GM12878 (cell line): ENCODE measurements at regions not wholly inside any gene's neighbourhood (a gene's known extent, or its start where the extent isn't known, plus 50 kb on each side); places are given as distances from the start of the nearest gene placed in this dataset.

Source experiments
- ATAC-seq: fragments of 200-7000 bp; cut with Tn5 transposase; 3 replicates; pipeline ENCODE4 v1.9.1; 2020; ENCODE audit warnings: mild to moderate bottlenecking, moderate library complexity
- BruUV-seq: library from RNA; stranded (reverse); fragments of 400-500 nt; replicated peaks from 2 replicates; lab custom pipeline; 2021; lab: Mats Ljungman, UMichigan
- CTCF ChIA-PET: fragments of 300-600 bp; sonication (Branson Sonifier 250); formaldehyde crosslinking; extraction: SDS; loops from one replicate; lab custom pipeline; 2021; ENCODE audit warnings: inconsistent platforms; lab: Yijun Ruan, JAX
- POLR2A ChIA-PET: fragments of 350-600 bp; formaldehyde crosslinking; extraction: SDS; loops from one replicate; lab custom pipeline; 2021; ENCODE audit warnings: inconsistent platforms; lab: Charles Lee
- RAD21 ChIA-PET: fragments of 300-600 bp; sonication (Branson Sonifier 250); formaldehyde crosslinking; loops from one replicate; lab custom pipeline; 2023; ENCODE audit warnings: antibody characterized with exemption; ENCODE audit not compliant: unreplicated experiment; lab: Charles Lee
- SMC1A ChIA-PET: fragments of 300-600 bp; sonication (Branson Sonifier 250); formaldehyde crosslinking; loops from one replicate; lab custom pipeline; 2023; ENCODE audit not compliant: unreplicated experiment, uncharacterized antibody; lab: Charles Lee
- DNase-seq: peaks from one replicate; pipeline ENCODE4 v3.0.0-alpha.2; 2011; ENCODE audit warnings: low read depth, low spot score
- FAIRE-seq: peaks from 3 replicates; lab custom pipeline; 2011; peaks lifted over from hg19 to GRCh38; lab: Jason Lieb, UNC
- H2AFZ ChIP-seq: 2 replicates; pipeline ENCODE4 v1.6.0; 2011; ENCODE audit warnings: low read depth, low read length, control low read depth; ENCODE audit not compliant: control insufficient read depth
- H3K27ac ChIP-seq: 2 replicates; pipeline ENCODE4 v1.5.1; 2011; ENCODE audit warnings: control low read depth; ENCODE audit not compliant: control insufficient read depth, insufficient read depth
- H3K27me3 ChIP-seq, 2 experiments: replicated peaks in 1 of 2; 2 replicates each; pipeline versions ENCODE4 v1.6.0 to v1.6.1; 2011; ENCODE audit warnings: low read length in 1 of 2; ENCODE audit not compliant: control insufficient read depth in 2 of 2, insufficient read depth in 2 of 2
- H3K36me3 ChIP-seq, 2 experiments: 2 replicates each; pipeline ENCODE4 v1.5.1; 2011; ENCODE audit warnings: low read length in 1 of 2; ENCODE audit not compliant: control insufficient read depth in 2 of 2, insufficient read depth in 2 of 2
- H3K4me1 ChIP-seq: 2 replicates; pipeline ENCODE4 v1.6.1; 2011; ENCODE audit warnings: mild to moderate bottlenecking, low read length, moderate library complexity, mixed read lengths; ENCODE audit not compliant: control insufficient read depth, insufficient read depth
- H3K4me2 ChIP-seq: 2 replicates; pipeline ENCODE4 v1.6.0; 2011; ENCODE audit warnings: control low read depth; ENCODE audit not compliant: control insufficient read depth, insufficient read depth
- H3K4me3 ChIP-seq: fragments of 200-600 bp; sonication (generic); 2 replicates; pipeline ENCODE4 v1.5.1; 2016
- H3K79me2 ChIP-seq: 2 replicates; pipeline ENCODE4 v1.6.0; 2011; ENCODE audit warnings: low read length; ENCODE audit not compliant: control insufficient read depth, insufficient read depth
- H3K9ac ChIP-seq: 2 replicates; pipeline ENCODE4 v1.8.0; 2011; ENCODE audit warnings: low read length, control low read depth, mixed read lengths; ENCODE audit not compliant: control insufficient read depth, insufficient read depth
- H3K9me3 ChIP-seq: replicated peaks from 3 replicates; pipeline ENCODE4 v1.5.1; 2011; ENCODE audit warnings: mild to moderate bottlenecking, low read length; ENCODE audit not compliant: control insufficient read depth, insufficient read depth
- H4K20me1 ChIP-seq: 2 replicates; pipeline ENCODE4 v1.6.0; 2011; ENCODE audit not compliant: control insufficient read depth, insufficient read depth
- BCL11A ChIP-seq: IDR thresholded peaks from 2 replicates; pipeline ENCODE4 v1.6.1; 2011; ENCODE audit warnings: low read depth, low read length
- ESRRA ChIP-seq: IDR thresholded peaks from 2 replicates; pipeline ENCODE4 v1.6.1; 2012; ENCODE audit warnings: mild to moderate bottlenecking, low read length, improper control_type of control experiment
- NBN ChIP-seq: fragments of 450-650 bp; IDR thresholded peaks from 2 replicates; pipeline ENCODE4 v1.6.1; 2016
- PAX5 ChIP-seq: IDR thresholded peaks from 2 replicates; pipeline ENCODE4 v1.6.1; 2011; ENCODE audit warnings: low read depth, low read length, borderline replicate concordance
- POLR2A ChIP-seq: IDR thresholded peaks from 2 replicates; pipeline ENCODE4 v1.6.1; 2011; ENCODE audit warnings: low read depth, mild to moderate bottlenecking, low read length
- RB1 ChIP-seq: fragments of 450-650 bp; formaldehyde crosslinking; IDR thresholded peaks from 2 replicates; pipeline ENCODE4 v1.6.1; 2017; ENCODE audit warnings: mild to moderate bottlenecking, borderline replicate concordance
- SMAD5 ChIP-seq: IDR thresholded peaks from 2 replicates; pipeline ENCODE4 v1.6.1; 2016; ENCODE audit warnings: antibody characterized with exemption, low read depth
- SMARCA5 ChIP-seq: fragments of 450-650 bp; IDR thresholded peaks from 2 replicates; pipeline ENCODE4 v1.6.1; 2017; ENCODE audit warnings: mild to moderate bottlenecking
- ZBTB11 ChIP-seq: fragments of 450-650 bp; formaldehyde crosslinking; IDR thresholded peaks from 2 replicates; pipeline ENCODE4 v1.5.0; 2022; ENCODE audit warnings: mild to moderate bottlenecking, missing genetic modification characterization
- ZNF24 ChIP-seq: fragments of 450-650 bp; IDR thresholded peaks from 2 replicates; pipeline ENCODE4 v1.6.1; 2017; ENCODE audit warnings: antibody characterized with exemption, mild to moderate bottlenecking
- ZNF384 ChIP-seq: IDR thresholded peaks from 2 replicates; pipeline ENCODE4 v1.6.1; 2012; ENCODE audit warnings: low read depth, mild to moderate bottlenecking, low read length, improper control_type of control experiment, borderline replicate concordance
- WGBS: methylation state at CpG from one replicate; pipeline ENCODE4 v1.1.6; 2016; ENCODE audit warnings: low lambda C conversion rate; ENCODE audit not compliant: insufficient replicate concordance, insufficient coverage; ENCODE audit errors: missing lambda C conversion rate; 5-methylcytosine and 5-hydroxymethylcytosine counted together
- in situ Hi-C: fragments of 300-500 bp; cut with MboI; formaldehyde crosslinking; loops from 9 replicates; pipeline ENCODE4 v1.14.3; 2018; ENCODE audit warnings: mixed read lengths
- intact Hi-C: fragments of 100-400 bp; cut with micrococcal nuclease; formaldehyde crosslinking; loops from one replicate; pipeline ENCODE4 v1.14.2; 2022; ENCODE audit not compliant: unreplicated experiment
- TF ChIP-seq, protein P1 (sequence below): fragments of 450-650 bp; IDR thresholded peaks from 2 replicates; pipeline ENCODE4 v1.6.1; 2016; ENCODE audit warnings: mild to moderate bottlenecking
- TF ChIP-seq, protein P2 (sequence below): IDR thresholded peaks from 2 replicates; pipeline ENCODE4 v1.6.1; 2011; ENCODE audit warnings: borderline replicate concordance, low read depth, mild to moderate bottlenecking, moderate library complexity, mixed read lengths, low read length; ENCODE audit not compliant: insufficient read depth; ENCODE audit errors: extremely low read length

GRCh38 chr22:48042621-48043395 lies 1280.4 kb downstream of the TBC1D22A start:
- POLR2A ChIA-PET = no interaction called here
- DNase-seq (no peak), FAIRE-seq (no peak), ATAC-seq (no peak)
- BruUV-seq = no TSS peak
- Histone ChIP-seq H3K36me3 (no peaks in the 10 kb centered on the region), H3K9ac (no peak overlapping the region), H4K20me1 (no peaks in the 10 kb centered on the region), H3K4me1 (peaks cover 16% of the 10 kb centered on the region), H3K4me3 (no peak overlapping the region), H3K27ac (no peak overlapping the region), H3K27me3 (no peaks in the 10 kb centered on the region), H3K79me2 (no peaks in the 10 kb centered on the region), H3K4me2 (no peak overlapping the region), H2AFZ (no peak overlapping the region), H3K9me3 (no peaks in the 10 kb centered on the region)
- TF ChIP-seq, protein P1, sequence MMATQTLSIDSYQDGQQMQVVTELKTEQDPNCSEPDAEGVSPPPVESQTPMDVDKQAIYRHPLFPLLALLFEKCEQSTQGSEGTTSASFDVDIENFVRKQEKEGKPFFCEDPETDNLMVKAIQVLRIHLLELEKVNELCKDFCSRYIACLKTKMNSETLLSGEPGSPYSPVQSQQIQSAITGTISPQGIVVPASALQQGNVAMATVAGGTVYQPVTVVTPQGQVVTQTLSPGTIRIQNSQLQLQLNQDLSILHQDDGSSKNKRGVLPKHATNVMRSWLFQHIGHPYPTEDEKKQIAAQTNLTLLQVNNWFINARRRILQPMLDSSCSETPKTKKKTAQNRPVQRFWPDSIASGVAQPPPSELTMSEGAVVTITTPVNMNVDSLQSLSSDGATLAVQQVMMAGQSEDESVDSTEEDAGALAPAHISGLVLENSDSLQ = no peak
- no peak for TF ChIP-seq SMAD5
- RAD21 ChIA-PET = no interaction called here
- in situ Hi-C loops = no loop called here
- CTCF ChIA-PET = no interaction called here
- 87% methylated on average over 17 of the region's 17 CpGs for WGBS
- intact Hi-C loops = no loop called here
- SMC1A ChIA-PET = no interaction called here

DNA sequence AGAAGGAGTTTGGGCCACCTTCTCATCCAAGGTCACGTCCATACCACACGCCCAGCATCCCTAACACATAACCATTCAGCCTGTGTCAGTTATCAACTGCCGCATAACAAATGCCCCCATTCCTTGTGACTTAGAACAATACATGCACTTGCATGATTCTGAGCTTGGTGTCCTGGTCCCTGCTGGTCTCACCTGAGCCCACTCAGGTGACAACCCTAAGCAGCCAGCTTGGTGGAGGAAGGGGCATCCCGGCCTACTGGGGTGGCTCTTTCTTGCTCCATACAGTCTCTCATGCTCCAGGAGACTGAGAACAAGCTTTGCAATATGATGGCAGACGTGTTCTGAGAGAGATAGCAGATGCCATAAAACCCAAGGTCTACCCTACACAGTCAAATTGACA lies 1276.9 kb downstream of the TBC1D22A start:
- H3K4me2 ChIP-seq = no peak overlapping the region
- no peak overlapping the region for H3K9ac ChIP-seq
- H3K36me3 ChIP-seq = no peaks in the 10 kb centered on the region
- intact Hi-C loops = no loop called here
- FAIRE-seq (no peak), ATAC-seq (no peak), DNase-seq (no peak)
- H4K20me1 ChIP-seq = no peaks in the 10 kb centered on the region
- SMC1A ChIA-PET = interaction anchor here (1.1 kb wide), 1 partner anchor 8 kb away, joined by 3 read pairs; no protein-coding TSS in a partner anchor
- H3K4me1 ChIP-seq = no peaks in the 10 kb centered on the region
- POLR2A ChIA-PET = no interaction called here
- no peak overlapping the region for H3K4me3 ChIP-seq
- CTCF ChIA-PET = no interaction called here
- H3K79me2 ChIP-seq = no peaks in the 10 kb centered on the region
- no peak overlapping the region for H2AFZ ChIP-seq
- WGBS = 49% methylated on average over 5 of the region's 5 CpGs
- no TSS peak for BruUV-seq
- in situ Hi-C loops = no loop called here
- RAD21 ChIA-PET = no interaction called here
- no peaks in the 10 kb centered on the region for H3K9me3 ChIP-seq
- 0 out of 4 replicates have a peak, but pooled peaks cover 0 to 2% of the 10 kb centered on the region in 2 experiments for H3K27me3 ChIP-seq
- H3K27ac ChIP-seq = no peak overlapping the region
- TF ChIP-seq ESRRA (no peak), SMARCA5 (no peak), NBN (no peak), RB1 (no peak), ZBTB11 (CRISPR knock-in tag) (no peak), ZNF384 (no peak), ZNF24 (no peak), BCL11A (no peak), PAX5 (no peak), POLR2A (no peak)
- TF ChIP-seq, protein P2, sequence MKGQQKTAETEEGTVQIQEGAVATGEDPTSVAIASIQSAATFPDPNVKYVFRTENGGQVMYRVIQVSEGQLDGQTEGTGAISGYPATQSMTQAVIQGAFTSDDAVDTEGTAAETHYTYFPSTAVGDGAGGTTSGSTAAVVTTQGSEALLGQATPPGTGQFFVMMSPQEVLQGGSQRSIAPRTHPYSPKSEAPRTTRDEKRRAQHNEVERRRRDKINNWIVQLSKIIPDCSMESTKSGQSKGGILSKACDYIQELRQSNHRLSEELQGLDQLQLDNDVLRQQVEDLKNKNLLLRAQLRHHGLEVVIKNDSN = no peak
